Endodermal cell (in vitro differentiated cells): ENCODE measurements at regions not wholly inside any gene's neighbourhood (a gene's known extent, or its start where the extent isn't known, plus 50 kb on each side); places are given as distances from the start of the nearest gene placed in this dataset.

Experiments
- DNase-seq: peaks from one replicate; pipeline ENCODE4 v3.0.0-alpha.2; 2017
- H3K27ac ChIP-seq: 2 replicates; pipeline ENCODE4 v1.5.1; 2013; ENCODE audit warnings: mild to moderate bottlenecking, low read depth, low read length, moderate library complexity
- H3K27me3 ChIP-seq: 2 replicates; pipeline ENCODE4 v1.6.1; 2013; ENCODE audit warnings: mild to moderate bottlenecking, low read length, moderate library complexity; ENCODE audit not compliant: insufficient read depth, control insufficient read depth, poor library complexity, severe bottlenecking
- H3K36me3 ChIP-seq: 2 replicates; pipeline ENCODE4 v1.7.0; 2013; ENCODE audit warnings: mild to moderate bottlenecking, low read length, moderate library complexity; ENCODE audit not compliant: control insufficient read depth, insufficient read depth
- H3K4me1 ChIP-seq: one replicate; pipeline ENCODE4 v1.7.0; 2013; ENCODE audit warnings: low read length; ENCODE audit not compliant: control insufficient read depth, insufficient read depth
- H3K4me3 ChIP-seq: 2 replicates; pipeline ENCODE4 v1.5.1; 2013; ENCODE audit warnings: mild to moderate bottlenecking, low read length, moderate library complexity
- H3K9ac ChIP-seq: 2 replicates; pipeline ENCODE4 v1.6.1; 2013; ENCODE audit warnings: mild to moderate bottlenecking, low read length, moderate library complexity; ENCODE audit not compliant: poor library complexity, severe bottlenecking; ENCODE audit errors: extremely low read depth
- H3K9me3 ChIP-seq: 2 replicates; pipeline ENCODE4 v1.6.1; 2013; ENCODE audit warnings: mild to moderate bottlenecking, low read length, moderate library complexity; ENCODE audit not compliant: control insufficient read depth
- H3K27ac Mint-ChIP-seq: 2 replicates; pipeline ENCODE4 v1.8.0; 2020; ENCODE audit warnings: mixed read lengths
- H3K27me3 Mint-ChIP-seq: 2 replicates; pipeline ENCODE4 v1.8.0; 2021; ENCODE audit warnings: mild to moderate bottlenecking, mixed read lengths; ENCODE audit not compliant: insufficient read depth
- H3K36me3 Mint-ChIP-seq: 2 replicates; pipeline ENCODE4 v1.8.0; 2020; ENCODE audit warnings: low read depth, mixed read lengths
- H3K4me1 Mint-ChIP-seq: 2 replicates; pipeline ENCODE4 v1.8.0; 2020; ENCODE audit warnings: mixed read lengths
- H3K4me3 Mint-ChIP-seq: 2 replicates; pipeline ENCODE4 v1.8.0; 2020; ENCODE audit warnings: mild to moderate bottlenecking, moderate library complexity, mixed read lengths
- H3K9me3 Mint-ChIP-seq: 2 replicates; pipeline ENCODE4 v1.8.0; 2020; ENCODE audit warnings: mild to moderate bottlenecking, mixed read lengths
- CTCF ChIP-seq: fragments of 200-600 bp; sonication (generic); conservative IDR thresholded peaks from 2 replicates; pipeline ENCODE4 v1.5.0; 2021; ENCODE audit warnings: antibody characterized with exemption, mild to moderate bottlenecking
- WGBS, 2 experiments: methylation state at CpG; one replicate each; pipeline versions ENCODE4 v1.1.5 to v1.1.7; 2013; ENCODE audit warnings: missing lambda C conversion rate in 2 of 2, mixed read lengths in 1 of 2; ENCODE audit not compliant: insufficient coverage in 1 of 2, insufficient read length in 1 of 2; 5-methylcytosine and 5-hydroxymethylcytosine counted together

- no peak for DNase-seq
- Mint-ChIP-seq H3K9me3 (no peaks in the 10 kb centered on the region), H3K4me3 (no peak overlapping the region), H3K4me1 (peaks cover 26% of the 10 kb centered on the region), H3K36me3 (no peaks in the 10 kb centered on the region), H3K27ac (no peak overlapping the region), H3K27me3 (peaks cover 27% of the 10 kb centered on the region)
- no peak for TF ChIP-seq CTCF
- no peaks in the 10 kb centered on the region for H3K9me3 ChIP-seq
- WGBS, 2 experiments: 60 to 69% methylated on average over 1 to 5 of the region's 5 CpGs
- no peak overlapping the region for H3K9ac ChIP-seq
- no peaks in the 10 kb centered on the region for H3K36me3 ChIP-seq
- peaks cover 9% of the 10 kb centered on the region for H3K4me1 ChIP-seq
- peaks cover 8% of the 10 kb centered on the region for H3K27me3 ChIP-seq
- H3K4me3 ChIP-seq: no peak overlapping the region
- no peak overlapping the region for H3K27ac ChIP-seq
These were observed 85.9 kb upstream of the ABHD2 start for GRCh38 chr15:89002281-89002761.

GRCh38 chr15:89002830-89003229 is 85.4 kb upstream of the ABHD2 start:
- no peak overlapping the region for H3K9ac ChIP-seq
- Mint-ChIP-seq H3K27me3 (peaks cover 25% of the 10 kb centered on the region), H3K36me3 (no peaks in the 10 kb centered on the region), H3K9me3 (no peaks in the 10 kb centered on the region), H3K4me3 (no peak overlapping the region), H3K27ac (no peak overlapping the region), H3K4me1 (peaks cover 26% of the 10 kb centered on the region)
- no peak for DNase-seq
- H3K36me3 ChIP-seq: no peaks in the 10 kb centered on the region
- TF ChIP-seq CTCF: no peak
- H3K4me1 ChIP-seq: peaks cover 9% of the 10 kb centered on the region
- no peak overlapping the region for H3K4me3 ChIP-seq
- 94 to 96% methylated on average over 5 of the region's 5 CpGs for WGBS, 2 experiments
- H3K9me3 ChIP-seq: no peaks in the 10 kb centered on the region
- peaks cover 8% of the 10 kb centered on the region for H3K27me3 ChIP-seq
- H3K27ac ChIP-seq: no peak overlapping the region

- Histone ChIP-seq H3K9ac (no peak overlapping the region), H3K27ac (no peak overlapping the region), H3K4me3 (no peak overlapping the region), H3K27me3 (peaks cover 8% of the 10 kb centered on the region), H3K4me1 (peaks cover 9% of the 10 kb centered on the region), H3K9me3 (no peaks in the 10 kb centered on the region), H3K36me3 (no peaks in the 10 kb centered on the region)
- Mint-ChIP-seq H3K36me3 (no peaks in the 10 kb centered on the region), H3K4me3 (no peak overlapping the region), H3K9me3 (no peaks in the 10 kb centered on the region), H3K27ac (no peak overlapping the region), H3K27me3 (peaks cover 16% of the 10 kb centered on the region), H3K4me1 (peaks cover 21% of the 10 kb centered on the region)
- DNase-seq: peak; percentile 87
- WGBS, 2 experiments: 57 to 78% methylated on average over 7 to 11 of the region's 11 CpGs
- peak; percentile 81 for TF ChIP-seq CTCF
These were observed 84.2 kb upstream of the ABHD2 start for GRCh38 chr15:89003865-89004725.
